Fibroblast of mammary gland (primary cell): ENCODE measurements at regions not wholly inside any gene's neighbourhood (a gene's known extent, or its start where the extent isn't known, plus 50 kb on each side); places are given as distances from the start of the nearest gene placed in this dataset.
"Not testable (repeated sequence)": the region's sequence is repeated elsewhere in the genome, so short reads cannot be mapped to it uniquely, and the experiment has no call there.

Source experiments
- DNase-seq: peaks from one replicate; pipeline ENCODE4 v3.0.0-alpha.2; 2010; ENCODE audit warnings: low read depth
- H3K4me3 ChIP-seq: 2 replicates; pipeline ENCODE4 v1.5.1; 2011; ENCODE audit warnings: low read depth, mild to moderate bottlenecking, low read length, moderate library complexity; ENCODE audit not compliant: control insufficient read depth
- CTCF ChIP-seq: conservative IDR thresholded peaks from 2 replicates; pipeline ENCODE4 v1.5.1; 2011; ENCODE audit warnings: low read depth, low read length, inconsistent platforms; ENCODE audit not compliant: control insufficient read depth, insufficient read depth

GRCh38 chr12:131620946-131621681, 89.8 kb upstream of the SFSWAP start:
- TF ChIP-seq CTCF, result no peak
- no peak for DNase-seq
- H3K4me3 ChIP-seq, result no peak overlapping the region

- no peak for TF ChIP-seq CTCF
- H3K4me3 ChIP-seq, result no peak overlapping the region
- no peak for DNase-seq
Observed at GRCh38 chr12:131621701-131622421, 89.0 kb upstream of the SFSWAP start.

- no peak for TF ChIP-seq CTCF
- no peak overlapping the region for H3K4me3 ChIP-seq
- DNase-seq, result no peak
Observed at GRCh38 chr12:131622422-131622955, 88.4 kb upstream of the SFSWAP start.

- H3K4me3 ChIP-seq, DNase-seq: not testable (repeated sequence)
Observed at GRCh38 chr12:131623404-131624368, 87.2 kb upstream of the SFSWAP start.

GRCh38 chr12:131624369-131624739, 86.5 kb upstream of the SFSWAP start:
- not testable (repeated sequence) for DNase-seq

GRCh38 chr12:131624756-131625501, 86.0 kb upstream of the SFSWAP start:
- not testable (repeated sequence) for H3K4me3 ChIP-seq, DNase-seq

More at GRCh38 chr12:131624369-131624739, 86.5 kb upstream of the SFSWAP start:
- not testable (repeated sequence) for H3K4me3 ChIP-seq

- not testable (repeated sequence) for DNase-seq, H3K4me3 ChIP-seq
Observed at GRCh38 chr12:131625966-131626722, 84.7 kb upstream of the SFSWAP start.

GRCh38 chr12:131627151-131628022, 83.5 kb upstream of the SFSWAP start:
- H3K4me3 ChIP-seq, DNase-seq: not testable (repeated sequence)
